GM03348 (cell line): ENCODE measurements at regions not wholly inside any gene's neighbourhood (a gene's known extent, or its start where the extent isn't known, plus 50 kb on each side); places are given as distances from the start of the nearest gene placed in this dataset.
"Not testable (repeated sequence)": the region's sequence is repeated elsewhere in the genome, so short reads cannot be mapped to it uniquely, and the experiment has no call there.

ENCODE experiments used
- DNase-seq: peaks from one replicate; pipeline ENCODE4 v3.0.0; 2012; ENCODE audit warnings: low spot score

DNA sequence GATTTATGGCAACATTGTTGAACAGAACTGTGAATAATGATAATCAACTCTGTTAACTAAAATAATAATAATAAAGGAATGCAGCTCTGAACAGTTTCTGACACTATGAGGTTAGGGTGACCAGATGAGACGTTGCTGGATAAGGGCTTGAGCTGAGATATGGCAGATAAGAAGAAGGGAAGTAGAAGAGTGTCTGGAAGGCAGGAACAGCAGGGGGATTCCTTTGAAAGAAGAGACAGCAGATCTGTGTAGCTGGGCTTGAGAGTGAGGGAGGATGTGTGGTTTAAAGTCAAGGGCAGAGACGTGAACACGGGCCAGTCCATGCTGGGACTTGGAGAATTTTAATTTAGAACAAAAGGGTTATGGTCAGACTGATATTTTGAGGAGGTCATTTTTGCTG is 273.1 kb upstream of the SLC14A2 start:
- no peak for DNase-seq

DNA sequence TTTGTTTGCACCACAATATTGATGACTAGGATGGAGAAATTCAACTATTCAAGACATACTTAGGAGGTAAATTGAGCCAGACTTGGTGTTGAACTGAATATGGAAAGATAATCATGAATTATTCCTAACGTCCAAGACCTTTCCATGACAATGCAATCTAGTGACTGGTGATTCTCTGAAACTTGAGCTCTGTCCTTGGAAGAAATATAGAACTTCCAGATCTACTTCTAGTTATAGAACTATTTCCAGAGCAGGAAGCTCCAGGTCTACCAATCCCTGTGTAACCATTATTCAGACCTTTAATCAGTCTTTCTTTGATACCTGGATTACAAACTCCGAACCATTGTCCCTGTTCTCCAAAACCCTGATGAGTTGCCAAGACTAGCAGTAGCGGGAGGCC is 272.6 kb upstream of the SLC14A2 start:
- no peak for DNase-seq

GRCh38 chr18:45343365-45343764 is 271.9 kb upstream of the SLC14A2 start:
- no peak for DNase-seq

GRCh38 chr18:45344680-45345079 is 270.6 kb upstream of the SLC14A2 start:
- DNase-seq, result not testable (repeated sequence)

DNA sequence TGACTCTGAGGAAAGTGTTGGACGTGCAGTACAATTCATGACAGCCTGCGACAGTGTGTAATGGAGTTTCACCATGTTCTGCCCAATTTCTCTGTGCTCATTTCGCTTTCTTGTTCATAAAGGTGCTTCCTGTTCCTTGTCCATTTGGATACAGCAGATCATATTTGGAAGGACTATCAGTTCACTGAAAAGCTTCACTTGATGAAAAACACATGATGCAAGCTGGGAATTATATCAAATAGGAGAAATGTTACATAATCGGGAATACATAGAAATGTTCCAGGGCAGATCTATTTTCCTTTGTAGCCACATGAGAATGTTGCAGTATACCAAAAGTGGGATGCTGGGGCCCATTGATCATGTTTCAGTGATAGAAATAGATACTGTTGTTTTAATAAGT is 266.3 kb upstream of the SLC14A2 start:
- DNase-seq, result no peak

DNA sequence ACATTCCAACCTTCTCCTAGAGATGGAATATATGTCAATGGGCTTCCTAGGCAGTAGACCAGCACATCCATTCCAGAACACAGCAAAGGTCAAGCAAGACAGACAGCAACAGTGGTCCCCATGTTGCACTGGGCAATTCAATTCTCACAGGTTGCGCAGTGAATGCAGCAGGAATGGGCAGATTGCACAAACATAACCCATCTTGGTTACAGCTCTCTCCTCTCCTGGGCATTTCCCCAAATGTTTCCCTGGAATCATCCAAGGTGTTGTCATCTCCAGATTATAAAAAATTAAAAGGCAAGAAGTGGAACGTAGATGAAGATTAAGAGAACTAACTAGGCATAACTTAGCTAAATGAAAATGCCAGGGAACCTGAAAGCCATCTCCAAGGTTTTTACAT is 265.8 kb upstream of the SLC14A2 start:
- no peak for DNase-seq

GRCh38 chr18:45350404-45351156 is 264.7 kb upstream of the SLC14A2 start:
- DNase-seq, result no peak

- DNase-seq, result no peak
Measured at GRCh38 chr18:45352874-45353273, 262.4 kb upstream of the SLC14A2 start.

- peak; percentile 48 for DNase-seq
Measured at GRCh38 chr18:45353530-45353929, 261.7 kb upstream of the SLC14A2 start.

- DNase-seq, result no peak
Measured at GRCh38 chr18:45355944-45356520, 259.2 kb upstream of the SLC14A2 start.

- peak; percentile 53 for DNase-seq
Measured at GRCh38 chr18:45357686-45358470, 257.4 kb upstream of the SLC14A2 start.

GRCh38 chr18:45359275-45360009 is 255.8 kb upstream of the SLC14A2 start:
- DNase-seq, result no peak

DNA sequence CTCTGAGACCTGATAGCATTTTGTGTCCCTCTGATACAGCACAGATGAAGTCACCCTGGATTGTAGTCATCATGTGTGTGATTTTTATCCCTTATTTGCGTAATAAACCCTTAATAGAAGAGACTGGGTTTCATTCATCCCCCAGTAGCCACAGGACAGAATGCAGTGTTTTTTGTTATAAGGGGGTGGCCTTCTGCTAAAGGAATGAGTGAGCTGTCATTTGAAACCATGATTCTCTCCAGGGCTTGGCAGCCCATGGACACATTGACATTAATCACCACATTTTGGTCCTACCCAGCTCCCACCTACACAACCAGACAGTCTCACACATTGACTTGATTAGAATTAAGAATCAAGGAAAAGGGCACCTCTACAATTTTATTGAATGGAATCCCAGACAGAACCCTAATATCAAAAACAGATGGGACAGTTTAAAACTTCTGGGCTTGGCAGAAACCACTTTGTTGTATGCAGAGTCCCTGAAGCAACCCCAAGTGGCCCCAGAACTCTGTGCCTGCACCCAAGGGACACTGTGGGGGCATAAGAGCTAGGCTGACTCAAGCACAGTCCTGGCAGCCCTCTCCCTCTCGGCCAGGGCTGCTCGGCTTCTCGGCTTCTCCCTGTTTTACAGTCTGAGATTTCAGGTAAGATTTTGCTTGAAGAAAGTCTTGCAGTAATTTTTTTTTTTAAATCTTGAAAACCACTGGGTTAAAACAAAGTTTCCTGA is 254.0 kb upstream of the SLC14A2 start:
- peak; percentile 77 for DNase-seq

- no peak for DNase-seq
Measured at GRCh38 chr18:45363196-45363595, 252.1 kb upstream of the SLC14A2 start.

DNA sequence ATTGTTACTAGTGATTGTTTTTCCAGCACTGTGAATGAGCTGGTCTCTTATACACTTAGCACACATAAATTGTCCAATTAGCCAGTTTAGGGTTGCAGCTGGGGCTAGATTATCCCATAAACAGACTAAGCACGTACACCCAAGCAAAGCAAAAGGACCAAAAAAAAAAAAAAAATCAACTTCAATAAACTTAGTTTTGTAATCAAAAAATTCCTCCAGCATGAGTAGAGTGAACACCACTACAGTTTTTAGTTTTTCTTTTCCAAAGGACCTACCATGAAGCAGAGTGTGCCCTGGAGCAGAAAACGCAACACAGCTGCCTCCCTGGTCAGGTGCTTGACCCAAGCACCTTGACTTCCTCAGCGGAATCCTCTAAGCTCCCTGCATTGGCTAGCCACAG is 249.4 kb upstream of the SLC14A2 start:
- peak; percentile 53 for DNase-seq

DNA sequence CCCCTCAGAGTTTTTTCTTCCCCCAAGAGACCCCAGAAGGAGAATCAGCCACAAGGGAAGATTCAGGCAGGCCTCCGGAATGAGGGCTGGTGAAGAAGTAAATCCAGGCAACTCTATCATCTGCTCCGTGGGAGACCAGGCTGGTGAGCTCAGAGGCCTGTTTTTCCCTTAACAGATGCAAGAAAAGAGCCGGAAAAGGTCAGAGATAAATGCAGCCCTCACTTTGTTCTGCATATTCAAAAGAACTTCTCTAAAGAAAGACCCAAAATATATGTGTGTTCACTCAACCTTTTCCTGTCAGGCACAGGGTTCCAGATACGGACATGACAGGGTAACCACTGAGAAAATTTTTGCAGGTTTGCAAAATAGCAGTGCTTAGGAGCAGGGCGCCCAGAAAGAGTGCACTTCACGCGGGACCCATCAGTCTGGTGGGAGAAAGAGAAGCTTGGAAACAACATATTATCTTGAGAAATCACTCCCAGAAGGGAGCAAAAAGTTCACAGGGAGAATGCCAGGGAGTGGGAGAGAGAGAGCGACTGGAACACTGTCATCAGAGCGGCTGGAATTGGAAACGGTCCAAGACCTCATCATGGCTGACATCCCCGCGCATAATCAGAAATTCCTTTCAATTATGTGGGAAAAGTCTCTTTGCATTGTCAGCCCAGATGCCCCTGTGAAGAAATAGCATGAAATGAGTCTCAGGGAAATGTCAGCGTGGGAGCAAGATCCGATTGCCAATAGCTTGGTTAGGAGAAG is 244.8 kb upstream of the SLC14A2 start:
- DNase-seq, result no peak

GRCh38 chr18:45373286-45373880 is 241.9 kb upstream of the SLC14A2 start:
- no peak for DNase-seq

GRCh38 chr18:45374236-45374635 is 241.0 kb upstream of the SLC14A2 start:
- DNase-seq, result no peak

DNA sequence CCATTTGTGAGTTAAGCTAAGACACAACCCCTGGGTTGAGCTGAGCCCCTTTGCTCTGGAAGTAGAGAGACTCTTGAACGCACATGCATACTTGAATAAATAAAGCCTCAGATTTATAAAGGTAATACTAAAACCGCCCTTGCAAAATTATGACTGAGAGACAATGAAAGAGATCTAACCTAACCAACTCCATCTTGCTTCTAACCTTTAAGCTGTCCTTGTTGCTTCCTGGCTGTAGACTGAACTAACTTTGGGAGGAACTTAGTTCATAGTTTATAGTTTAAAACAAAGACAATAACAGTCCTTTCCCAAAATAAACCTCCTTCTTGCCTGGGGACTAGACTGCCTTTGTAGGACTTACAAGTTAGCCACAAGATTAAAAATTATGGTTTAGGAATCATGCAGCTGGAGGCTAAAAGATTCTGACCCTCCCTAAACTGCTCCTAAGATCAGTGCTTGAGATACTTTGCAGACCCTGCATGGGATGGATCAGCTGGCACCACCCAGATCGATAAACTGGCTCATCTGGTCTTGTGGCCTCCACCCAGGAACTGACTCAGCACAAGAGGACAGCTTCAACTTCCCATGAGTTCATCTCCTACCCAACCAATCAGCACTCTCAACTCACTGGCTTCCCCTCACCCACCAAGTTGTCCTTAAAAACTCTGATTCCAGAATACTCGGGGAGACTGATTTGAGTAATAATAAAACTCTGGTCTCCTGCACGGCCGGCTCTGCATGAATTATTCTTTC is 240.2 kb upstream of the SLC14A2 start:
- no peak for DNase-seq

- no peak for DNase-seq
Measured at GRCh38 chr18:45376193-45376592, 239.1 kb upstream of the SLC14A2 start.
